ENCODE measurements at regions not wholly inside any gene's neighbourhood (a gene's known extent, or its start where the extent isn't known, plus 50 kb on each side); places are given as distances from the start of the nearest gene placed in this dataset.

- no peak for TF ChIP-seq CTCF (IDR thresholded peaks at IDR 0.05; ENCODE audit: borderline replicate concordance, insufficient read depth, low read depth, low read length)
These were observed 186.0 kb upstream of the MKI67 start for GRCh38 chr10:128312250-128312649.

GRCh38 chr10:128314686-128315085 is 188.5 kb upstream of the MKI67 start:
- TF ChIP-seq CTCF (IDR thresholded peaks at IDR 0.05; ENCODE audit: borderline replicate concordance, insufficient read depth, low read depth, low read length) = no peak
- H3K4me3 ChIP-seq (ENCODE audit: low read depth, low read length) = no peak overlapping the region

More at GRCh38 chr10:128312250-128312649, 186.0 kb upstream of the MKI67 start:
- H3K4me3 ChIP-seq (ENCODE audit: low read depth, low read length) = no peak overlapping the region

GRCh38 chr10:128316121-128316726 is 190.0 kb upstream of the MKI67 start:
- H3K4me3 ChIP-seq (ENCODE audit: low read depth, low read length) = no peak overlapping the region
- TF ChIP-seq CTCF (IDR thresholded peaks at IDR 0.05; ENCODE audit: borderline replicate concordance, insufficient read depth, low read depth, low read length) = no peak

GRCh38 chr10:128316925-128317324 is 190.7 kb upstream of the MKI67 start:
- no peak overlapping the region for H3K4me3 ChIP-seq (ENCODE audit: low read depth, low read length)
- TF ChIP-seq CTCF (IDR thresholded peaks at IDR 0.05; ENCODE audit: borderline replicate concordance, insufficient read depth, low read depth, low read length) = no peak

GRCh38 chr10:128318366-128318765 is 192.1 kb upstream of the MKI67 start:
- TF ChIP-seq CTCF (IDR thresholded peaks at IDR 0.05; ENCODE audit: borderline replicate concordance, insufficient read depth, low read depth, low read length) = no peak
- H3K4me3 ChIP-seq (ENCODE audit: low read depth, low read length) = no peak overlapping the region

- H3K4me3 ChIP-seq (ENCODE audit: low read depth, low read length) = no peak overlapping the region
- no peak for TF ChIP-seq CTCF (IDR thresholded peaks at IDR 0.05; ENCODE audit: borderline replicate concordance, insufficient read depth, low read depth, low read length)
These were observed 192.7 kb upstream of the MKI67 start for GRCh38 chr10:128318913-128319312.

- no peak for TF ChIP-seq CTCF (IDR thresholded peaks at IDR 0.05; ENCODE audit: borderline replicate concordance, insufficient read depth, low read depth, low read length)
These were observed 195.9 kb upstream of the MKI67 start for GRCh38 chr10:128322106-128322505.

More at GRCh38 chr10:128322106-128322505, 195.9 kb upstream of the MKI67 start:
- no peak overlapping the region for H3K4me3 ChIP-seq (ENCODE audit: low read depth, low read length)
